PFSK-1 (cell line): ENCODE measurements at regions not wholly inside any gene's neighbourhood (a gene's known extent, or its start where the extent isn't known, plus 50 kb on each side); places are given as distances from the start of the nearest gene placed in this dataset.

ENCODE experiments used
- FOXP2 ChIP-seq: optimal IDR thresholded peaks from 2 replicates; pipeline ENCODE3; 2011; ENCODE audit warnings: borderline replicate concordance, control low read depth, inconsistent platforms; ENCODE audit not compliant: insufficient read depth; ENCODE audit errors: extremely low read length, extremely low read depth
- POLR2AphosphoS5 ChIP-seq: IDR thresholded peaks from 2 replicates; pipeline ENCODE4 v1.6.1; 2012; ENCODE audit warnings: low read depth, mild to moderate bottlenecking, control low read depth, low read length, moderate library complexity
- REST ChIP-seq, 2 experiments: IDR thresholded peaks; 2 replicates each; pipeline versions ENCODE4 v1.6.1 to v1.8.0; 2011 to 2012; ENCODE audit warnings: low read depth in 2 of 2, low read length in 2 of 2, control low read depth in 1 of 2, inconsistent platforms in 1 of 2, mild to moderate bottlenecking in 1 of 2, moderate library complexity in 1 of 2; ENCODE audit not compliant: insufficient read depth in 1 of 2
- SIN3A ChIP-seq: IDR thresholded peaks from 2 replicates; pipeline ENCODE4 v1.6.1; 2012; ENCODE audit warnings: mild to moderate bottlenecking, low read length, moderate library complexity, borderline replicate concordance; ENCODE audit not compliant: insufficient read depth
- TAF1 ChIP-seq: IDR thresholded peaks from 2 replicates; pipeline ENCODE4 v1.6.1; 2012; ENCODE audit warnings: low read length, control low read depth, borderline replicate concordance; ENCODE audit not compliant: insufficient read depth

GRCh38 chr11:39145346-39145745 lies 2314.1 kb downstream of the LRRC4C start:
- TF ChIP-seq REST (IDR thresholded peaks at IDR 0.05; ENCODE audit: insufficient read depth in 1 of 2, low read depth in 2 of 2, low read length in 2 of 2), result no peak
- no peak for TF ChIP-seq FOXP2
- TF ChIP-seq TAF1, result no peak
- no peak for TF ChIP-seq POLR2AphosphoS5
- TF ChIP-seq SIN3A, result no peak

- TF ChIP-seq SIN3A (no peak), POLR2AphosphoS5 (no peak), REST (IDR thresholded peaks at IDR 0.05; ENCODE audit: insufficient read depth in 1 of 2, low read depth in 2 of 2, low read length in 2 of 2) (no peak), TAF1 (no peak), FOXP2 (no peak)
These were observed 2314.9 kb downstream of the LRRC4C start for GRCh38 chr11:39144351-39145130.

- no peak for TF ChIP-seq POLR2AphosphoS5
- TF ChIP-seq REST (IDR thresholded peaks at IDR 0.05; ENCODE audit: insufficient read depth in 1 of 2, low read depth in 2 of 2, low read length in 2 of 2), result no peak
- no peak for TF ChIP-seq FOXP2
- TF ChIP-seq TAF1, result no peak
- TF ChIP-seq SIN3A, result no peak
These were observed 2319.9 kb downstream of the LRRC4C start for GRCh38 chr11:39139581-39139980.

- no peak for TF ChIP-seq REST (IDR thresholded peaks at IDR 0.05; ENCODE audit: insufficient read depth in 1 of 2, low read depth in 2 of 2, low read length in 2 of 2)
- TF ChIP-seq FOXP2, result no peak
These were observed 2338.6 kb downstream of the LRRC4C start for GRCh38 chr11:39120890-39121289.

GRCh38 chr11:39113606-39114005 lies 2345.8 kb downstream of the LRRC4C start:
- no peak for TF ChIP-seq POLR2AphosphoS5
- no peak for TF ChIP-seq TAF1
